Caco-2 (cell line): ENCODE measurements at regions not wholly inside any gene's neighbourhood (a gene's known extent, or its start where the extent isn't known, plus 50 kb on each side); places are given as distances from the start of the nearest gene placed in this dataset.

ENCODE experiments used
- BruUV-seq: library from RNA; stranded (reverse); fragments of 400-500 nt; replicated peaks from 2 replicates; lab custom pipeline; 2021; lab: Mats Ljungman, UMichigan
- CTCF ChIA-PET: fragments of 300-600 bp; sonication (Branson Sonifier 250); formaldehyde crosslinking; loops from one replicate; lab custom pipeline; 2022; ENCODE audit warnings: antibody characterized with exemption; lab: Charles Lee
- POLR2A ChIA-PET: fragments of 300-600 bp; sonication (Branson Sonifier 250); formaldehyde crosslinking; loops from one replicate; lab custom pipeline; 2022; ENCODE audit warnings: antibody characterized with exemption; lab: Charles Lee
- DNase-seq, 2 experiments: peaks; one replicate each; pipeline versions ENCODE4 v3.0.0 to v3.0.0-alpha.2; 2020 to 2022
- H3K27me3 ChIP-seq: replicated peaks from 2 replicates; pipeline ENCODE4 v1.6.0; 2011; ENCODE audit warnings: low read length; ENCODE audit not compliant: control insufficient read depth, insufficient read depth
- H3K36me3 ChIP-seq: 2 replicates; pipeline ENCODE4 v1.5.1; 2011; ENCODE audit warnings: low read length; ENCODE audit not compliant: control insufficient read depth, insufficient read depth
- H3K4me1 ChIP-seq: fragments of 250-450 bp; sonication (Bioruptor Pico); 2 replicates; pipeline ENCODE4 v1.5.1; 2020; ENCODE audit warnings: mild to moderate bottlenecking
- H3K4me3 ChIP-seq: 2 replicates; pipeline ENCODE4 v1.5.1; 2011; ENCODE audit warnings: low read depth, mild to moderate bottlenecking, control low read depth, low read length
- H3K9me3 ChIP-seq: fragments of 250-450 bp; sonication (Bioruptor Pico); 2 replicates; pipeline ENCODE4 v1.5.1; 2020; ENCODE audit warnings: mild to moderate bottlenecking, moderate library complexity
- H3K27ac Mint-ChIP-seq: one replicate; pipeline ENCODE4 v1.8.0; 2022; ENCODE audit warnings: mixed read lengths; ENCODE audit not compliant: unreplicated experiment
- H3K27me3 Mint-ChIP-seq: one replicate; pipeline ENCODE4 v1.8.0; 2022; ENCODE audit warnings: mixed read lengths; ENCODE audit not compliant: insufficient read depth, unreplicated experiment
- H3K36me3 Mint-ChIP-seq: one replicate; pipeline ENCODE4 v1.8.0; 2022; ENCODE audit warnings: mild to moderate bottlenecking, mixed read lengths; ENCODE audit not compliant: insufficient read depth, unreplicated experiment
- H3K4me1 Mint-ChIP-seq: one replicate; pipeline ENCODE4 v1.8.0; 2022; ENCODE audit warnings: low read depth, mixed read lengths; ENCODE audit not compliant: unreplicated experiment
- H3K4me3 Mint-ChIP-seq: one replicate; pipeline ENCODE4 v1.8.0; 2022; ENCODE audit warnings: mild to moderate bottlenecking, moderate library complexity, mixed read lengths; ENCODE audit not compliant: unreplicated experiment
- H3K9me3 Mint-ChIP-seq: one replicate; pipeline ENCODE4 v1.8.0; 2022; ENCODE audit warnings: mixed read lengths; ENCODE audit not compliant: unreplicated experiment
- intact Hi-C: fragments of 100-400 bp; cut with micrococcal nuclease; formaldehyde crosslinking; loops from one replicate; pipeline ENCODE4 v1.10.0; 2022; ENCODE audit not compliant: unreplicated experiment
- TF ChIP-seq, protein P1 (sequence below), 2 experiments: fragments of 200-600 bp in 1 of 2; IDR thresholded peaks; 1 replicate in 1 of 2; 2 replicates in 1 of 2; pipeline versions ENCODE4 v1.5.1 to v1.8.0; 2011 to 2022; ENCODE audit warnings: antibody characterized with exemption in 1 of 2, control low read depth in 1 of 2, inconsistent platforms in 1 of 2, low read depth in 1 of 2, low read length in 1 of 2, mild to moderate bottlenecking in 1 of 2, moderate library complexity in 1 of 2; ENCODE audit not compliant: insufficient read depth in 1 of 2, severe bottlenecking in 1 of 2, unreplicated experiment in 1 of 2

DNA sequence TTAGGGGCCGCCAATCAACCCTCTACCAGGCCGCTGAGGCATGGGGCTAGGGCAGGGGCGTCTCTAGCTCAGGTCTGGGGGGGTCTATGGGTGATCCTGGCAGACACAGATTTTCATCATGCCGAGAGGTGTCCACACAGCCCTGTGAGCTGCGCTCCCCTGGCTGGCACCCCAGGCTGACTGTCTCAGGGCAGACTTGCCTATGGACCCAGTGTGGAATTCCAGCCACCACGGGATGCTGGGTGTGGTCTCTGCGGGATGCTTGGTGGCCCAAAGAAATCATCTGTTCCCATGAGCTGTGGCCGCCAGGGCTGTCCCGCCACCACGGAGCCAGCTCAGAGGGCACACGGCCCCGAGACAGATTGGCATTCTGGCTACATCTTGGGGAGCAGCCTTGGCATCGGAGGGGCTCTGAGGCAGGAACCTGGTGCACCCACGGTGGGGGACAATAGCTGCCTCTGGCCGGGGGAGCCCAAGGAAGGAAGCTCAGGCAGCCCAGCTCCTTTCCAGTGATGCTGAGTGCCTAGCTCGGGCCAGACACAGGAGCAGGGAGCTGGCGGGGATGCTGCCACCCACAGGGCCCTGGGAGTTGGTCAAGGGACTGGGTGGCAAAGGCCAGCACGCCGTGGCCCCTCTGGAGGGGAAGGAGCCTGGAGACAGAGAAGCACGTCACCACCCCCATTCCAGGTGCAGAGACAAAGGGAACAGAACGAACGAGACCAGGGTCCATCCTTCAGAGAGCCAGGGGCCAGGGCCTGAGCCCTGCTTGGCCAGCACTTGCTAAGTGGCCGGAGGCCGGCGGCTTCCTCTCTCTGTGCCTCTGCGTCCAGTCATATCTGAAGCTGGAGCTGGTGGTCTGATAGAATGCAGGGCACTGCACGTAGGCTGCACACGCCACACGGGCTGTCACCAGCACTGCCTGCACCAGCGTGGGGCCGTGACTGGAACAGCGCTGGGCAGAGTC lies 64.4 kb upstream of the FGF3 start:
- Mint-ChIP-seq H3K4me1 (no peaks in the 10 kb centered on the region), H3K9me3 (no peaks in the 10 kb centered on the region), H3K4me3 (no peak overlapping the region), H3K27ac (no peak overlapping the region), H3K36me3 (no peaks in the 10 kb centered on the region), H3K27me3 (no peaks in the 10 kb centered on the region)
- Histone ChIP-seq H3K27me3 (no peaks in the 10 kb centered on the region), H3K4me1 (no peaks in the 10 kb centered on the region), H3K9me3 (no peaks in the 10 kb centered on the region), H3K4me3 (no peak overlapping the region), H3K36me3 (no peaks in the 10 kb centered on the region)
- no peak for DNase-seq
- TF ChIP-seq, protein P1, sequence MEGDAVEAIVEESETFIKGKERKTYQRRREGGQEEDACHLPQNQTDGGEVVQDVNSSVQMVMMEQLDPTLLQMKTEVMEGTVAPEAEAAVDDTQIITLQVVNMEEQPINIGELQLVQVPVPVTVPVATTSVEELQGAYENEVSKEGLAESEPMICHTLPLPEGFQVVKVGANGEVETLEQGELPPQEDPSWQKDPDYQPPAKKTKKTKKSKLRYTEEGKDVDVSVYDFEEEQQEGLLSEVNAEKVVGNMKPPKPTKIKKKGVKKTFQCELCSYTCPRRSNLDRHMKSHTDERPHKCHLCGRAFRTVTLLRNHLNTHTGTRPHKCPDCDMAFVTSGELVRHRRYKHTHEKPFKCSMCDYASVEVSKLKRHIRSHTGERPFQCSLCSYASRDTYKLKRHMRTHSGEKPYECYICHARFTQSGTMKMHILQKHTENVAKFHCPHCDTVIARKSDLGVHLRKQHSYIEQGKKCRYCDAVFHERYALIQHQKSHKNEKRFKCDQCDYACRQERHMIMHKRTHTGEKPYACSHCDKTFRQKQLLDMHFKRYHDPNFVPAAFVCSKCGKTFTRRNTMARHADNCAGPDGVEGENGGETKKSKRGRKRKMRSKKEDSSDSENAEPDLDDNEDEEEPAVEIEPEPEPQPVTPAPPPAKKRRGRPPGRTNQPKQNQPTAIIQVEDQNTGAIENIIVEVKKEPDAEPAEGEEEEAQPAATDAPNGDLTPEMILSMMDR (IDR thresholded peaks at IDR 0.05; ENCODE audit: insufficient read depth in 1 of 2, low read depth in 1 of 2, low read length in 1 of 2, severe bottlenecking in 1 of 2, unreplicated experiment in 1 of 2), result no peak
- intact Hi-C loops, result loop anchor here (2.0 kb wide), 1 partner anchor 171 kb away; no protein-coding TSS in a partner anchor
- POLR2A ChIA-PET, result interaction anchor here (1.0 kb wide), 1 partner anchor 146 kb away, joined by 3 read pairs; no protein-coding TSS in a partner anchor
- CTCF ChIA-PET, result interaction anchor here (0.6 to 1.0 kb wide), 3 partner anchors 165 to 273 kb away, joined by 3 to 8 read pairs (median 4); no protein-coding TSS in a partner anchor
- no TSS peak for BruUV-seq

DNA sequence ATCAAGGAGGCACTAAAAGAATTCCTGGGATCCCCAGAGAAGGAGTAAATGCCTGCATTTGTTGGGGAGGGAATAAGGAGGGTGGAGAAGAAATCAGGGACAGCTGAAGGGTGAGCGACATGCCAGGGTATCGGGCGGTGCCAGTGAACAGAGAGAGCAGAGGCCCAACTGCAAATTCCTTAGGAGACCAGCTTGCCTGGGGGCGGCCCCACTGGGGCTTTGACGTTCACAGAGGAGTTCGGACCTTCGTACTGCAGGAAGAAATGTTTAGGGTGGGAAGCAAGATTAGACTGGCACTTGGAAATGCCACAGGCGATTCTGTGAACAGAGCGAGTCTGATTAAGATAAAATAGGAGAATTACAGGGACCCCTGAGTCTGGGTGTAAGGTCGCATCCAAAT lies 65.1 kb upstream of the FGF3 start:
- H3K4me1 ChIP-seq, result no peaks in the 10 kb centered on the region
- Mint-ChIP-seq H3K27me3 (no peaks in the 10 kb centered on the region), H3K27ac (no peak overlapping the region), H3K36me3 (no peaks in the 10 kb centered on the region), H3K4me1 (no peaks in the 10 kb centered on the region), H3K4me3 (no peak overlapping the region), H3K9me3 (no peaks in the 10 kb centered on the region)
- no peak overlapping the region for H3K4me3 ChIP-seq
- H3K9me3 ChIP-seq, result no peaks in the 10 kb centered on the region
- no TSS peak for BruUV-seq
- CTCF ChIA-PET, result no interaction called here
- DNase-seq, result no peak
- no peaks in the 10 kb centered on the region for H3K27me3 ChIP-seq
- no peaks in the 10 kb centered on the region for H3K36me3 ChIP-seq
- TF ChIP-seq, protein P1 (IDR thresholded peaks at IDR 0.05; ENCODE audit: insufficient read depth in 1 of 2, low read depth in 1 of 2, low read length in 1 of 2, severe bottlenecking in 1 of 2, unreplicated experiment in 1 of 2), result no peak
- intact Hi-C loops, result no loop called here
- POLR2A ChIA-PET, result no interaction called here

DNA sequence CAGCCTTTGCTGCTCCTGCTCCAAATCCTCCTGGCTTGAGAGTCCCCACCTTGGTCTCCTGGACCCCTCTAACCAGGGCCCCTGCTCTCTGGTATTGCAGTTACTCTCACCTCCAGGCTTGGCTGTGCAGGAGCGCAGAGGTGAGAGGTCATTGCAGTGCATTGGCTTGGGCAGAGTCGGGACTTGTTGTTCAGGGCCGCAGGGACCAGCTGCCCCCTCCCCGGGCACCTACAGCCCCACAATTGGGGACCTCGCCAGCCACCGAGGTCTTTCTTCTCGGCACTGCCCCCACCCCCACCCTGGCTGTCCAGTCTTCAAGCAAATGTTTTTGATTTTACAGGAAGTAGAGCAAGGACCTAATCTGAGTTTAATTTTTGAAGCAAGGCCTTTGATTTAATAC lies 65.5 kb upstream of the FGF3 start:
- Histone ChIP-seq H3K27me3 (no peaks in the 10 kb centered on the region), H3K4me3 (no peak overlapping the region), H3K36me3 (no peaks in the 10 kb centered on the region), H3K4me1 (no peaks in the 10 kb centered on the region), H3K9me3 (no peaks in the 10 kb centered on the region)
- Mint-ChIP-seq H3K4me1 (no peaks in the 10 kb centered on the region), H3K4me3 (no peak overlapping the region), H3K36me3 (no peaks in the 10 kb centered on the region), H3K27ac (no peak overlapping the region), H3K27me3 (no peaks in the 10 kb centered on the region), H3K9me3 (no peaks in the 10 kb centered on the region)
- ChIA-PET POLR2A (no interaction called here), CTCF (no interaction called here)
- TF ChIP-seq, protein P1 (IDR thresholded peaks at IDR 0.05; ENCODE audit: insufficient read depth in 1 of 2, low read depth in 1 of 2, low read length in 1 of 2, severe bottlenecking in 1 of 2, unreplicated experiment in 1 of 2), result no peak
- DNase-seq, result no peak
- intact Hi-C loops, result no loop called here
- no TSS peak for BruUV-seq
